ENCODE measurements at regions not wholly inside any gene's neighbourhood (a gene's known extent, or its start where the extent isn't known, plus 50 kb on each side); places are given as distances from the start of the nearest gene placed in this dataset.

GRCh38 chr1:172959571-172959970 lies 91.2 kb downstream of the TNFSF18 start:
- peaks cover 8% of the 10 kb centered on the region for H3K4me1 Mint-ChIP-seq
- CTCF ChIA-PET, result no interaction called here
- DNase-seq (ENCODE audit: low spot score), result no peak
- no peak overlapping the region for H3K4me3 Mint-ChIP-seq
- H3K9me3 Mint-ChIP-seq, result peaks cover 12% of the 10 kb centered on the region; the same call in 1 of the 2 replicates
- no peak overlapping the region for H3K27ac Mint-ChIP-seq
- ATAC-seq, result no peak
- POLR2A ChIA-PET, result no interaction called here
- no peak for TF ChIP-seq ZNF232 (CRISPR knock-in tag; IDR thresholded peaks at IDR 0.05)
- TF ChIP-seq HMGA2 (CRISPR knock-in tag; IDR thresholded peaks at IDR 0.05), result no peak
- no peak for TF ChIP-seq PRRX2 (CRISPR knock-in tag; IDR thresholded peaks at IDR 0.05)
- TF ChIP-seq ZBTB21 (CRISPR knock-in tag; IDR thresholded peaks at IDR 0.05; ENCODE audit: borderline replicate concordance), result no peak
- no peak for TF ChIP-seq MXD4 (CRISPR knock-in tag; IDR thresholded peaks at IDR 0.05; ENCODE audit: borderline replicate concordance)
- TF ChIP-seq AR (CRISPR knock-in tag; IDR thresholded peaks at IDR 0.05), result no peak
- TF ChIP-seq ZNF138 (CRISPR knock-in tag; conservative IDR thresholded peaks at IDR 0.05), result no peak
- TF ChIP-seq GRHL2 (CRISPR knock-in tag; IDR thresholded peaks at IDR 0.05; ENCODE audit: insufficient replicate concordance, severe bottlenecking), result no peak
- no peak for TF ChIP-seq ZNF416 (CRISPR knock-in tag; IDR thresholded peaks at IDR 0.05)
- TF ChIP-seq IRF2 (CRISPR knock-in tag; IDR thresholded peaks at IDR 0.05; ENCODE audit: borderline replicate concordance, low read depth), result no peak
- TF ChIP-seq SMAD4 (CRISPR knock-in tag; IDR thresholded peaks at IDR 0.05), result no peak
- H3K36me3 Mint-ChIP-seq, result no peaks in the 10 kb centered on the region
- H3K27me3 Mint-ChIP-seq (ENCODE audit: low read depth), result no peaks in the 10 kb centered on the region

- Mint-ChIP-seq H3K27me3 (ENCODE audit: low read depth) (no peaks in the 10 kb centered on the region), H3K27ac (no peak overlapping the region), H3K36me3 (no peaks in the 10 kb centered on the region), H3K9me3 (peaks cover 12% of the 10 kb centered on the region; the same call in 1 of the 2 replicates), H3K4me3 (no peak overlapping the region), H3K4me1 (peaks cover 8% of the 10 kb centered on the region)
- DNase-seq (ENCODE audit: low spot score), result no peak
- CTCF ChIA-PET, result no interaction called here
- TF ChIP-seq E2F4 (CRISPR knock-in tag; IDR thresholded peaks at IDR 0.05; ENCODE audit: borderline replicate concordance, low read depth) (no peak), JAZF1 (CRISPR knock-in tag; IDR thresholded peaks at IDR 0.05) (no peak), MAX (CRISPR knock-in tag; IDR thresholded peaks at IDR 0.05) (no peak), TEAD4 (CRISPR knock-in tag; IDR thresholded peaks at IDR 0.05) (no peak), PREB (CRISPR knock-in tag; IDR thresholded peaks at IDR 0.05; ENCODE audit: borderline replicate concordance) (no peak), ZSCAN18 (CRISPR knock-in tag; IDR thresholded peaks at IDR 0.05) (no peak)
- no peak for ATAC-seq
- POLR2A ChIA-PET, result no interaction called here
These were observed 90.7 kb downstream of the TNFSF18 start for GRCh38 chr1:172960019-172960418.
